H1 (cell line): ENCODE measurements at regions not wholly inside any gene's neighbourhood (a gene's known extent, or its start where the extent isn't known, plus 50 kb on each side); places are given as distances from the start of the nearest gene placed in this dataset.

ENCODE experiments used
- ASH2L ChIP-seq: fragments of 200-600, 300-600 bp; sonication (generic); IDR thresholded peaks from one replicate; pipeline ENCODE4 v1.7.1; 2017; ENCODE audit warnings: low read length
- BRCA1 ChIP-seq: IDR thresholded peaks from 2 replicates; pipeline ENCODE4 v1.6.1; 2012; ENCODE audit warnings: low read depth, low read length, improper control_type of control experiment
- FOSL1 ChIP-seq: IDR thresholded peaks from 2 replicates; pipeline ENCODE4 v1.6.1; 2011; ENCODE audit warnings: mild to moderate bottlenecking, low read depth, low read length, moderate library complexity; ENCODE audit not compliant: insufficient read depth
- NRF1 ChIP-seq: IDR thresholded peaks from 2 replicates; pipeline ENCODE4 v1.6.1; 2011; ENCODE audit warnings: mild to moderate bottlenecking, low read depth, low read length, improper control_type of control experiment
- SUZ12 ChIP-seq: fragments of 200-600 bp; sonication (generic); IDR thresholded peaks from 2 replicates; pipeline ENCODE4 v1.6.1; 2012; ENCODE audit warnings: mild to moderate bottlenecking, inconsistent platforms, low read length, moderate library complexity, mixed read lengths
- TAF7 ChIP-seq: optimal IDR thresholded peaks from 2 replicates; pipeline ENCODE3; 2011; ENCODE audit warnings: low read depth, mild to moderate bottlenecking, inconsistent platforms, low read length, moderate library complexity, borderline replicate concordance

DNA sequence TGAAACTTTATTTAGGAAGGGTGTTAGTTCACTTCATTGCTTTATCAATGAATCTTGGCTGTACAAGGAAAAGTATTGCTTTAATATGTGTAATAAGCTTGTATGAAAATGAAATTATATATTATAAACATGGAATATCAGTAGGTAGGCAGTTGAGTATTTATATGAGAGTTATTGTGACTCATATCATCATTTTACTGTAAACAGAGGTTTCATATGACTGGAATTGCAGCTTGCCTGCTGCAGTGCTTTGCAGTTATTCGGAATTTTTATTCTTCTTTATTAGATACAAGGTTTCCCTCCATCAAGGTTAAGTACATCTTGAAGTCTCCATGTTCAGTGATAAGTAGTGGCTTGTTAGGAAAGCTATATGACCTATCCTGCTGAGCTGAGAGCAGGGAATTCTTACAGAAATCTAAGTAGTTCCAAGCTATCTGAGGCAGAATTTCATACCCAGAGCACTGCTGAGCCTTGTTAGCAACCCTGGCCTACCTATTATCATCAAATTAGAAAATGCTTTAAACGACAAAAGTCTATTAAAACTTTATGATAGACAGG is 111.2 kb downstream of the MGST1 start (continued):
- TF ChIP-seq TAF7: no peak
- no peak for TF ChIP-seq BRCA1
- no peak for TF ChIP-seq NRF1
- no peak for TF ChIP-seq SUZ12
- no peak for TF ChIP-seq FOSL1
- no peak for TF ChIP-seq ASH2L
